GM19455 (cell line): ENCODE measurements at regions not wholly inside any gene's neighbourhood (a gene's known extent, or its start where the extent isn't known, plus 50 kb on each side); places are given as distances from the start of the nearest gene placed in this dataset.

Experiments
- ATAC-seq: cut with Tn5 transposase; IDR thresholded peaks from one replicate; pipeline ENCODE4 v1.9.1; 2021; ENCODE audit not compliant: unreplicated experiment

- no peak for ATAC-seq
Observed at GRCh38 chr11:95363708-95364107, 132.7 kb upstream of the SESN3 start.

GRCh38 chr11:95363164-95363563 is 132.2 kb upstream of the SESN3 start:
- no peak for ATAC-seq

- no peak for ATAC-seq
Observed at GRCh38 chr11:95361180-95361579, 130.2 kb upstream of the SESN3 start.

- no peak for ATAC-seq
Observed at GRCh38 chr11:95360377-95361075, 129.5 kb upstream of the SESN3 start.

GRCh38 chr11:95359756-95360155 is 128.8 kb upstream of the SESN3 start:
- no peak for ATAC-seq

GRCh38 chr11:95359341-95359663 is 128.3 kb upstream of the SESN3 start:
- ATAC-seq = no peak

- ATAC-seq = no peak
Observed at GRCh38 chr11:95358511-95359340, 127.7 kb upstream of the SESN3 start.

GRCh38 chr11:95354304-95354703 is 123.3 kb upstream of the SESN3 start:
- ATAC-seq = no peak

- ATAC-seq = no peak
Observed at GRCh38 chr11:95353706-95354105, 122.7 kb upstream of the SESN3 start.

GRCh38 chr11:95352733-95353346 is 121.8 kb upstream of the SESN3 start:
- no peak for ATAC-seq

GRCh38 chr11:95349345-95349942 is 118.4 kb upstream of the SESN3 start:
- ATAC-seq = no peak

GRCh38 chr11:95346265-95346664 is 115.3 kb upstream of the SESN3 start:
- ATAC-seq = no peak

GRCh38 chr11:95345651-95346050 is 114.6 kb upstream of the SESN3 start:
- no peak for ATAC-seq

GRCh38 chr11:95344932-95345642 is 114.1 kb upstream of the SESN3 start:
- ATAC-seq = no peak

- no peak for ATAC-seq
Observed at GRCh38 chr11:95341221-95341620, 110.2 kb upstream of the SESN3 start.

- ATAC-seq = no peak
Observed at GRCh38 chr11:95339086-95339901, 108.3 kb upstream of the SESN3 start.

GRCh38 chr11:95338430-95338991 is 107.5 kb upstream of the SESN3 start:
- ATAC-seq = no peak

GRCh38 chr11:95337972-95338429 is 107.0 kb upstream of the SESN3 start:
- peak; percentile 6 for ATAC-seq

GRCh38 chr11:95337175-95337957 is 106.4 kb upstream of the SESN3 start:
- peak; percentile 95 for ATAC-seq
